IMR-90 (cell line): ENCODE measurements at regions not wholly inside any gene's neighbourhood (a gene's known extent, or its start where the extent isn't known, plus 50 kb on each side); places are given as distances from the start of the nearest gene placed in this dataset.

Source experiments
- ATAC-seq: fragments of 200-7000 bp; cut with Tn5 transposase; 2 replicates; pipeline ENCODE4 v1.9.1; 2020; ENCODE audit warnings: low read depth, mild to moderate bottlenecking, moderate library complexity
- BruUV-seq: library from RNA; stranded (reverse); fragments of 400-500 nt; replicated peaks from 2 replicates; lab custom pipeline; 2021; lab: Mats Ljungman, UMichigan
- CTCF ChIA-PET: fragments of 300-600 bp; formaldehyde crosslinking; extraction: SDS; loops from one replicate; lab custom pipeline; 2021; ENCODE audit warnings: antibody characterized with exemption; lab: Yijun Ruan, JAX
- POLR2A ChIA-PET: fragments of 300-600 bp; sonication (Branson Sonifier 250); formaldehyde crosslinking; loops from one replicate; lab custom pipeline; 2022; ENCODE audit warnings: antibody characterized with exemption; ENCODE audit not compliant: unreplicated experiment; lab: Charles Lee
- DNase-seq: peaks from one replicate; pipeline ENCODE4 v3.0.0; 2013
- H2AFZ ChIP-seq: replicated peaks from 2 replicates; pipeline ENCODE3; 2013; ENCODE audit warnings: low read length, mild to moderate bottlenecking; ENCODE audit not compliant: poor library complexity
- H2AK5ac ChIP-seq: 2 replicates; pipeline ENCODE4 v1.6.1; 2013; ENCODE audit warnings: low read depth, low read length, inconsistent platforms
- H2AK9ac ChIP-seq: replicated peaks from 2 replicates; pipeline ENCODE3; 2013; ENCODE audit warnings: mild to moderate bottlenecking, low read depth, low read length, moderate library complexity; ENCODE audit not compliant: poor library complexity
- H2BK120ac ChIP-seq: 2 replicates; pipeline ENCODE4 v1.6.1; 2013; ENCODE audit warnings: low read depth, low read length, inconsistent platforms
- H2BK15ac ChIP-seq: 3 replicates; pipeline ENCODE4 v1.6.1; 2013; ENCODE audit warnings: low read depth, low read length, inconsistent platforms
- H2BK20ac ChIP-seq: 2 replicates; pipeline ENCODE4 v1.6.1; 2013; ENCODE audit warnings: low read depth, mild to moderate bottlenecking, inconsistent platforms, low read length, moderate library complexity
- H2BK5ac ChIP-seq: 2 replicates; pipeline ENCODE4 v1.6.1; 2013; ENCODE audit warnings: mild to moderate bottlenecking, low read depth, low read length, inconsistent platforms; ENCODE audit not compliant: poor library complexity, severe bottlenecking
- H3K14ac ChIP-seq: replicated peaks from 2 replicates; pipeline ENCODE4 v1.6.1; 2013; ENCODE audit warnings: low read depth, low read length, inconsistent platforms
- H3K18ac ChIP-seq: 2 replicates; pipeline ENCODE4 v1.6.1; 2013; ENCODE audit warnings: low read depth, low read length, control low read depth
- H3K23ac ChIP-seq: 2 replicates; pipeline ENCODE4 v1.6.1; 2013; ENCODE audit warnings: low read depth, low read length, inconsistent platforms
- H3K27ac ChIP-seq: 2 replicates; pipeline ENCODE4 v1.5.1; 2013; ENCODE audit warnings: mild to moderate bottlenecking, control low read depth, low read length; ENCODE audit not compliant: insufficient read depth
- H3K27me3 ChIP-seq: 2 replicates; pipeline ENCODE4 v1.6.1; 2013; ENCODE audit warnings: low read length; ENCODE audit not compliant: control insufficient read depth, insufficient read depth
- H3K36me3 ChIP-seq: 2 replicates; pipeline ENCODE4 v1.6.1; 2013; ENCODE audit warnings: low read length, mixed read lengths; ENCODE audit not compliant: control insufficient read depth, insufficient read depth
- H3K4ac ChIP-seq: 2 replicates; pipeline ENCODE4 v1.6.1; 2013; ENCODE audit warnings: low read depth, low read length, inconsistent platforms
- H3K4me1 ChIP-seq: 2 replicates; pipeline ENCODE4 v1.6.1; 2013; ENCODE audit warnings: low read length, mixed read lengths; ENCODE audit not compliant: control insufficient read depth, insufficient read depth
- H3K4me2 ChIP-seq: 2 replicates; pipeline ENCODE4 v1.6.1; 2013; ENCODE audit warnings: low read depth, mild to moderate bottlenecking, control low read depth, low read length, moderate library complexity
- H3K4me3 ChIP-seq: 2 replicates; pipeline ENCODE4 v1.5.1; 2013; ENCODE audit warnings: low read depth, mild to moderate bottlenecking, control low read depth, low read length, moderate library complexity; ENCODE audit not compliant: insufficient read depth
- H3K56ac ChIP-seq: 2 replicates; pipeline ENCODE4 v1.6.1; 2013; ENCODE audit warnings: low read length, inconsistent platforms; ENCODE audit not compliant: insufficient read depth; ENCODE audit errors: extremely low read depth
- H3K79me1 ChIP-seq, 2 experiments: 2 replicates each; pipeline ENCODE4 v1.6.1; 2013; ENCODE audit warnings: low read length in 2 of 2, inconsistent platforms in 1 of 2, low read depth in 1 of 2
- H3K9ac ChIP-seq: 2 replicates; pipeline ENCODE4 v1.6.1; 2013; ENCODE audit warnings: low read depth, low read length, control low read depth
- H3K9me1 ChIP-seq: 2 replicates; pipeline ENCODE4 v1.6.1; 2013; ENCODE audit warnings: low read length, inconsistent platforms; ENCODE audit not compliant: insufficient read depth
- H3K9me3 ChIP-seq: 2 replicates; pipeline ENCODE4 v1.6.1; 2013; ENCODE audit warnings: low read length; ENCODE audit not compliant: control insufficient read depth, insufficient read depth
- H4K20me1 ChIP-seq: 2 replicates; pipeline ENCODE4 v1.6.1; 2013; ENCODE audit warnings: low read length, inconsistent platforms; ENCODE audit not compliant: insufficient read depth
- H4K5ac ChIP-seq: 2 replicates; pipeline ENCODE4 v1.6.1; 2013; ENCODE audit warnings: mild to moderate bottlenecking, low read depth, low read length, control low read depth
- H4K8ac ChIP-seq, 2 experiments: 2 replicates each; pipeline ENCODE4 v1.6.1; 2013; ENCODE audit warnings: low read depth in 2 of 2, low read length in 2 of 2, control low read depth in 1 of 2, inconsistent platforms in 1 of 2
- H4K91ac ChIP-seq: 2 replicates; pipeline ENCODE4 v1.6.1; 2013; ENCODE audit warnings: low read depth, low read length, inconsistent platforms; ENCODE audit not compliant: insufficient read depth
- MAFK ChIP-seq: IDR thresholded peaks from 2 replicates; pipeline ENCODE4 v1.6.1; 2012; ENCODE audit warnings: low read depth, low read length, improper control_type of control experiment
- RCOR1 ChIP-seq: IDR thresholded peaks from 2 replicates; pipeline ENCODE4 v1.6.1; 2012; ENCODE audit warnings: mild to moderate bottlenecking, low read length, improper control_type of control experiment; ENCODE audit not compliant: insufficient replicate concordance
- WGBS, 2 experiments: methylation state at CpG; one replicate each; pipeline versions ENCODE4 v1.1.5 to v1.1.7; 2013; ENCODE audit warnings: missing lambda C conversion rate in 2 of 2; ENCODE audit not compliant: insufficient read length in 1 of 2; ENCODE audit errors: extremely low coverage in 2 of 2; 5-methylcytosine and 5-hydroxymethylcytosine counted together
- dilution Hi-C: fragments of 300-500 bp; cut with HindIII; formaldehyde crosslinking; loops from one replicate; pipeline ENCODE4 v1.14.3; 2018; ENCODE audit warnings: low sequenced_read_pairs; ENCODE audit not compliant: unreplicated experiment
- in situ Hi-C: fragments of 300-500 bp; cut with MboI; formaldehyde crosslinking; loops from 3 replicates; pipeline ENCODE4 v1.14.3; 2019; ENCODE audit warnings: low sequenced_read_pairs, inconsistent platforms, mixed read lengths
- intact Hi-C: fragments of 100-400 bp; cut with micrococcal nuclease; formaldehyde crosslinking; loops from 2 replicates; pipeline ENCODE4 v1.10.0; 2022

DNA sequence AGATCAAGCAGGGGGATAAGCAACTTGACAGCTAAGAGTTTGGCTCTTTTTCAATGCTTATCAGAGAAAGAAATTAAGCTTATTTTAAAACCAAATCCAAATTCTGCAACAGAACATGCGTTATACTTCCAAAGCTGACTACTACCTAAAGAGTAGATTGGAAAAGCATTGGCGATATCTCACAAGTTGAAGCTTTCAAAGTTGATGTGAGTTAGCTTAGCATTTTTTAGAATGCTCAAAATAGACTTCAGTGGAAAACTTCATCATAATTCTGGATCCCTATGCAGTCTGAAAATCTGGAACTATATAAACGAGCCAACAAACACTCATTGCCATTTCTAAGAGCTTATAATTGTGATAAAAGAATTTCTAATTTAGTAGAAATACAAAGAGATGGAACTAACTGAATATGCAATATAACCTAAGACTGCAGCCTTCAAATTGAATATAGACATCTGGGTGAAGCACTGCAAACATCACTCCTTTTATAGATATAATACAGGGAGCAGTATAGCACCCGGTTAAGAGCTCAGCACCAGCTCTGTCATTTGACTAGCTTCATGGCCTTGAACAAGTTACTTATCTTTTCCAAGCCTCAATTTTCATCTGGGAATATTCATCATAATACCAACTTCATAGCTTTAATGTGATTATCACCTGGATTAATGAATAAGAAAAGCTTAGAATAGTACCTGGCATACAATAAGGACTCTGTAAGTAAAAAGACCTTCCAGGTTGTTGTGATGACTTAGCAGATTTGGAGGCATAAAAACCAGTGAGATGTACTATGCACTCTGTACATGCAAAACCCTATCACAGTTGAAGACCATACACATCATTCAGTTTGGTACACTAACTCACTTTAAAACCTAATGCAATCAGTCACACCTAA lies 242.7 kb upstream of the TTC14 start:
- POLR2A ChIA-PET: no interaction called here
- in situ Hi-C loops (no loop called here), intact Hi-C loops (no loop called here), dilution Hi-C loops (no loop called here)
- Histone ChIP-seq H2BK120ac (no peak overlapping the region), H3K56ac (no peak overlapping the region), H2AFZ (no peak overlapping the region), H3K18ac (no peak overlapping the region), H3K4me3 (no peak overlapping the region), H2BK5ac (no peak overlapping the region), H4K20me1 (no peaks in the 10 kb centered on the region), H3K36me3 (no peaks in the 10 kb centered on the region), H3K14ac (no peak overlapping the region), H3K4me2 (no peak overlapping the region), H3K9me3 (no peaks in the 10 kb centered on the region), H3K9me1 (no peaks in the 10 kb centered on the region), H2BK20ac (no peak overlapping the region), H3K79me1 (no peaks in the 10 kb centered on the region), H3K4ac (no peak overlapping the region), H3K27me3 (no peaks in the 10 kb centered on the region), H4K8ac (no peak overlapping the region), H2BK15ac (no peak overlapping the region), H4K5ac (no peak overlapping the region), H2AK5ac (no peak overlapping the region), H2AK9ac (no peak overlapping the region), H3K27ac (no peak overlapping the region), H3K9ac (no peak overlapping the region), H4K91ac (no peak overlapping the region), H3K4me1 (no peaks in the 10 kb centered on the region), H3K23ac (no peak overlapping the region)
- no TSS peak for BruUV-seq
- WGBS, 2 experiments: no CpG with 5 or more reads among the region's 4 CpGs
- CTCF ChIA-PET: interaction anchor here (1.5 kb wide), 1 partner anchor 9 kb away, joined by 3 read pairs; no protein-coding TSS in a partner anchor
- ATAC-seq (no peak), DNase-seq (no peak)
- TF ChIP-seq MAFK (peak; percentile 35), RCOR1 (no peak)
